AG04449 (cell line): ENCODE measurements at regions not wholly inside any gene's neighbourhood (a gene's known extent, or its start where the extent isn't known, plus 50 kb on each side); places are given as distances from the start of the nearest gene placed in this dataset.
"Not testable (repeated sequence)": the region's sequence is repeated elsewhere in the genome, so short reads cannot be mapped to it uniquely, and the experiment has no call there.

Source experiments
- CTCF ChIA-PET: fragments of 350-600 bp; formaldehyde crosslinking; extraction: SDS; loops from one replicate; lab custom pipeline; 2021; ENCODE audit warnings: antibody characterized with exemption; lab: Yijun Ruan, JAX
- POLR2A ChIA-PET: fragments of 400-600, 350-600 bp; formaldehyde crosslinking; extraction: SDS; loops from one replicate; lab custom pipeline; 2020; ENCODE audit warnings: antibody characterized with exemption, inconsistent platforms; lab: Yijun Ruan, JAX
- DNase-seq: peaks from one replicate; pipeline ENCODE4 v3.0.0-alpha.2; 2010; ENCODE audit warnings: low read depth, low spot score
- H3K4me3 ChIP-seq: 2 replicates; pipeline ENCODE4 v1.5.1; 2011; ENCODE audit warnings: low read depth, mild to moderate bottlenecking, control low read depth, low read length
- TF ChIP-seq, protein P1 (sequence below): IDR thresholded peaks from one replicate; pipeline ENCODE4 v1.5.1; 2011; ENCODE audit warnings: mild to moderate bottlenecking, moderate library complexity, low read length, control low read depth, inconsistent platforms; ENCODE audit not compliant: insufficient read depth; ENCODE audit errors: missing control alignments

DNA sequence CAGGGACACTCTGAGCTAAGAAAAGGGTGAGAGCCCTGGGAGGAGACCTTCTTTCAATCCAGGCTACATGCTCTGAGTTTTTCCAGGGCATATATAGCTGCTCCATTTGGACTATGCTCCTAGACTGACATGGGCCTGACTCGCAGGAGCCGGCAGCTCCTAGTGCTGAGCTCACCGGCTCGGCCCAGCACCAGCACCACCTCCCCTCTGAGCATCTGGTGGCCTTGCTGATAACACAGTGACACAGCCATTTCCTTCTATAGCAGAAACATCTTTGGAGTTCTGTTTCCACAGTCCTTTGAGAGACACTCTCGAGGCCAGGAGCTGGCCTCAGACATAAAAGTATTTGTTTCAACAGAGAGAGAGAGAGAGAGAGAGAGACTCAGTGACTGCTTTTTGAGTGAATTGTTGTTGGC lies 184.9 kb downstream of the TM9SF2 start:
- TF ChIP-seq, protein P1, sequence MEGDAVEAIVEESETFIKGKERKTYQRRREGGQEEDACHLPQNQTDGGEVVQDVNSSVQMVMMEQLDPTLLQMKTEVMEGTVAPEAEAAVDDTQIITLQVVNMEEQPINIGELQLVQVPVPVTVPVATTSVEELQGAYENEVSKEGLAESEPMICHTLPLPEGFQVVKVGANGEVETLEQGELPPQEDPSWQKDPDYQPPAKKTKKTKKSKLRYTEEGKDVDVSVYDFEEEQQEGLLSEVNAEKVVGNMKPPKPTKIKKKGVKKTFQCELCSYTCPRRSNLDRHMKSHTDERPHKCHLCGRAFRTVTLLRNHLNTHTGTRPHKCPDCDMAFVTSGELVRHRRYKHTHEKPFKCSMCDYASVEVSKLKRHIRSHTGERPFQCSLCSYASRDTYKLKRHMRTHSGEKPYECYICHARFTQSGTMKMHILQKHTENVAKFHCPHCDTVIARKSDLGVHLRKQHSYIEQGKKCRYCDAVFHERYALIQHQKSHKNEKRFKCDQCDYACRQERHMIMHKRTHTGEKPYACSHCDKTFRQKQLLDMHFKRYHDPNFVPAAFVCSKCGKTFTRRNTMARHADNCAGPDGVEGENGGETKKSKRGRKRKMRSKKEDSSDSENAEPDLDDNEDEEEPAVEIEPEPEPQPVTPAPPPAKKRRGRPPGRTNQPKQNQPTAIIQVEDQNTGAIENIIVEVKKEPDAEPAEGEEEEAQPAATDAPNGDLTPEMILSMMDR, result no peak
- no peak overlapping the region for H3K4me3 ChIP-seq
- ChIA-PET POLR2A (interaction anchor here (0.7 kb wide), 1 partner anchor 11 kb away, joined by 3 read pairs; no protein-coding TSS in a partner anchor), CTCF (interaction anchor here (1.0 kb wide), 1 partner anchor 31 kb away, joined by 3 read pairs; no protein-coding TSS in a partner anchor)
- no peak for DNase-seq

DNA sequence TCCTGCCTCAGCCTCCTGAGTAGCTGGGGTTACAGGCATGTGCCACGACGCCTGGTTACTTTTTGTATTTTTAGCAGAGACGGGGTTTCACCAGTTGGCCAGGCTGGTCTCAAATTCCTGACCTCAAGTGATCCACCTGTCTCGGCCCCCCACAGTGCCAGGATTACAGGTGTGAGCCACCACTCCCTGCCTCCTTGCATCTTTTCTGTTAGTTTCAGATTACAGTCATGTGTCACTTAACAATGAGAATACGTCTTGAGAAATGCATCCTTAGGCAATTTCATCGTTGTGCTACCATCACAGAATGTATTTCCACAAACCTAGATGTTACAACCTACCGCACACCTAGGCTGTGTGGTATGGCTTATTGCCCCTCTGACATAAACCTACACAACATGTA lies 180.4 kb downstream of the TM9SF2 start:
- TF ChIP-seq, protein P1, result no peak
- ChIA-PET POLR2A (no interaction called here), CTCF (no interaction called here)
- no peak for DNase-seq
- no peak overlapping the region for H3K4me3 ChIP-seq

DNA sequence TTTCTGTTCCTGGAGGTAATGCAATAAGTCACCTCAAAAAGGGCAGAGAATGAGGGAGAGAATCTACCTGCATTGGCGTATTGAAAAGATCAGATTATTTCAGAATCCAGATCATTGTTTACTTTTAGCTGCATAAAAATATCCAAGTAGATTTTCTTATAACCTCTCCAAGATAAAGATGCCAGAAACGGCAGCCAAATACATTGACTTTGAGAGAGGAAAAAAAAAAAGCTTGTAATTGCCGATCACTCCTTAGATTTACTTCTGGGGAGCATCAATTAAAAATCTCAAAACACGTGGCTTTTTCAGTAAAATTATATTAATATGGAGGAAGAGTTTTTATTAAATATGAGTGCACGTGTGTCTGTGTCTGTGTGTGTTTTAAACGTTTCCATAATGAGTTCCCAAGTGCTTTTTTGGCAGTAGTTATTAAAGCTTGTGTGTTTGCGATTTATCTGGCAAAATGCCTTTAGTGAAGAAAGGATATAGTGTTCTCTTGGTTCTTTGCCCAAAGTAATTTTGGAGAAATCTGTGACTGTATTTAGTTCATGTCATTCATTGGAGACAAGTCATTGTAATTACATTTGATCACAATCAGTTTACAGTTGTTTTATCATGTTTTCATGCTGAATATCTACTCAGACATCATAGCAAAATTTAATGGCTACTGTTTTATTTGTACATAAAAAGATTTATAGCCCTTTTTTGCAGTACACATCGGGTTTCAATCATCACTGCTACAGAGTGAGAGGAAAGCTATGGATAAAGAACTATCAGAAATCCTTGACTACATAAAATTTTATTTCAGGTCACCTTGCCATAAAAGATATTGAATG lies 176.1 kb downstream of the TM9SF2 start:
- POLR2A ChIA-PET, result no interaction called here

DNA sequence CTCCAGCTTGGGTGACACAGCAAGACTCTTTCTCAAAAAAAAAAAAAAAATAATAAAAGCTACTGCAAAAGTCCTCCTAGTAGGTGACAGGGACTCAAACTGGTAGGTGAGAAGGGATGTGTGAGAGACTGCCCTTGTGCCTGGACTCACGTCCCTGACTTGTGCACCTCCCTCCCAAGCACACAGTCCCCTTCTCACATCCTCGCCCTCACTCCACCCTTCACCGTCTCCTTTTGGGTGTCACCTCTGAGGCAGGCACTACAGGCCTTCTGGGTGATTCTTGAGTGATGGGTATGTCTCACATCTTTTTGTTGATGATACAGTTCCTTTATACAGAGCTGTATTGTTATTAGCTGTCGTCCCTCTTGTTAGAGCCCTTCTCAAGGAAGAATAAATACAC lies 170.5 kb downstream of the TM9SF2 start:
- ChIA-PET CTCF (interaction anchor here (1.4 kb wide), 1 partner anchor 16 kb away, joined by 3 read pairs; no protein-coding TSS in a partner anchor), POLR2A (no interaction called here)
- TF ChIP-seq, protein P1, result no peak
- DNase-seq, result no peak
- no peak overlapping the region for H3K4me3 ChIP-seq

More for the DNA sequence above, 176.1 kb downstream of the TM9SF2 start:
- no peak overlapping the region for H3K4me3 ChIP-seq
- TF ChIP-seq, protein P1, result no peak
- CTCF ChIA-PET, result interaction anchor here (2.5 kb wide), 1 partner anchor 21 kb away, joined by 8 read pairs; no protein-coding TSS in a partner anchor
- DNase-seq, result no peak

DNA sequence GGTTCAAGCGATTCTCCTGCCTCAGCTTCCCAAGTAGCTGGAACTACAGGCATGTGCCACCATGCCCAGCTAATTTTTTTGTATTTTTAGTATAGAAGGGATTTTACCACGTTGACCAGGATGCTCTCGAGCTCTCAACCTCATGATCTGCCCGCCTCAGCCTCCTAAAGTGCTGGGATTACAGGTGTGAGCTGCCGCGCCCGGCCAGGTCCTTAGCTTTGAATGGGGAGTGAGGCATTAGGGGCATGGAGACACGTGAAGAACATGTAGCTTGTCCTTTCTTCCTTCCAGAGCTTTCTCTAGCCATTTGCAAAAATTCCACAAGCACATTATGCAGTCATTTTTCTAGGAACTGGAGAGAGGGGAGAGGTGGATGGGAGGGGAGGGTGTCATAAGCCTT lies 167.8 kb downstream of the TM9SF2 start:
- DNase-seq, POLR2A ChIA-PET, H3K4me3 ChIP-seq: not testable (repeated sequence)
- CTCF ChIA-PET, result interaction anchor here (1.6 to 2.1 kb wide), 2 partner anchors 11 to 13 kb away, joined by 6 to 8 read pairs; no protein-coding TSS in a partner anchor

DNA sequence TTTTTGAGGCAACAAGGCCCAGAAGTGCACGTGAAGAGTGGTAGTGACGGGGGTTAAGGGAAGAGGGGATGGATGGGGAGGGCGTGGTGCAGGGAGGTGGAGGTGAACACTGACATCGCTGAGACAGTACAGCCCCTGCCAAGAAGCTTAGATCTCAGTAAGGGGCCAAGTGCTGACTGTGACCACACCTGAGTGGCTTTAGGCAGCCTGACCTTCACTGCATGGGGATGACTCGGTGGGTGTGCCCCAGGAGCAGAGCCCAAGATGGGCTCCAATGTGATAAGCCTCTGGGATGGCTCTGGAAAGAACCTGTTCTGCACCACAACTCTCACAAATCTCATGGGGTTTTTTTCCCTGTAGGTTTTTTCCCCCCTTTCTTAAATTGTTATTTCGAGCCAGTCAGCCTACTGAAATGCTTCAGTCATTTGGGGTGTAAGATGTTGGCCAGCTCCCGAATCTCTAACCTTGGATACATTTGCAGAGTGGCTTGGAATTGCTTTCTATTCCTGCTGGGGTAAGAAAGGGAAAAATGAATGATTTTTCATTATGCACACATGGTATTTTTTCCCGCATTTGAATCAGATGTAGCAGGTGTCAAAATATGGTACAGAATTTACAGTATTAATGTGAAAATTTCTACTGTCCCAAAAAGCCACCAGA lies 165.0 kb downstream of the TM9SF2 start:
- POLR2A ChIA-PET, result no interaction called here
- no peak for DNase-seq
- no peak overlapping the region for H3K4me3 ChIP-seq
- CTCF ChIA-PET, result interaction anchor here (1.3 kb wide), 1 partner anchor 10 kb away, joined by 8 read pairs; no protein-coding TSS in a partner anchor
- TF ChIP-seq, protein P1, result no peak
